Jurkat, Clone E6-1 (cell line): ENCODE measurements at regions not wholly inside any gene's neighbourhood (a gene's known extent, or its start where the extent isn't known, plus 50 kb on each side); places are given as distances from the start of the nearest gene placed in this dataset.
"Not testable (repeated sequence)": the region's sequence is repeated elsewhere in the genome, so short reads cannot be mapped to it uniquely, and the experiment has no call there.

Experiments used
- DNase-seq: peaks from one replicate; pipeline ENCODE4 v3.0.0-alpha.2; 2011; ENCODE audit warnings: low read depth, low spot score
- H3K4me3 ChIP-seq: 2 replicates; pipeline ENCODE4 v1.5.1; 2011; ENCODE audit warnings: mild to moderate bottlenecking, low read length, control low read depth, moderate library complexity

GRCh38 chr5:124948062-124948753, 201.8 kb upstream of the ZNF608 start:
- DNase-seq: no peak

DNA sequence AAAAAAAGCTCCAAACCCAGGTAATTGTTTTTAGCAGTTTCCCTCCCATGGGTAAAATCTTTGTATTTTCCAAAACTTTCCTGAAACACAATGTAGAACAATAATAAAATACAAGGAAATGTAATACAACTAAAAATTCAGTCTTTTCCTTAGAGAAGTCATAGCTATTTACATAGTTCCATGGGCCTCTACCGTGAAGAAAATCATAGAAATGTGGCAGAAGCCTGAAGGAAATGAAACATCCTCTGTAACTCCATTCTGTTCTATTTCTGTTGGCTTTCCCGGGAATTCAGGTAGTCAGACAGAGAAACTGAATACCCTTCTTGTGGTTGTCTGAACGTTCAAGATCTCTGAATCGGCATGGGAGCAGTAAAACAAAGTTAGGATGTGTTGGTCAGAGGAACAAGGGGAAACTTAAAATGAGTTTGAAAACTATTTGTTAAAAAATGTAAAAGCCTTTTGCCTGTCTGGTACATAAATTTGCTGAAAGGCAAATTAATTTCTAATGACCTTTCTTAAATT, 202.4 kb upstream of the ZNF608 start:
- H3K4me3 ChIP-seq: no peak overlapping the region
- DNase-seq: no peak

More at GRCh38 chr5:124948062-124948753, 201.8 kb upstream of the ZNF608 start:
- no peak overlapping the region for H3K4me3 ChIP-seq

GRCh38 chr5:124949862-124950261, 203.4 kb upstream of the ZNF608 start:
- no peak overlapping the region for H3K4me3 ChIP-seq
- no peak for DNase-seq

DNA sequence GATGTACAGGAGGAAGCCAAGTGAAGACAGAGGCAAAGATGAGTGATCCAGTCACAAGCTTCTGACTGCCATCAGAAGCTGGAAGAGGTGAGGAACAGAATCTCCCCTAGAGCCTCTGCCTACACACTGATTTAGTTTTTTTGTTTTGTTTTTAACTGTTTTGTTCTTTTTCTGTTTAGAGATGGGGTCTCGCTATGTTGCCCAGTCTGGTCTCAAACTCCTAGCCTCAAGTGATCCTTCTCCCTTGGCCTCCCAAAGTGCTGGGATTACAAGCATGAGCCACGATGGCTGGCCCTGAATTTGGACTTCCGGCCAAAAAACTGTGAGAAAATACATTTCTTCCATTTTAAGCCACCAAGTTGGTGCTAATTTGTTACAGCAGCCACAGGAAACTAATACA, 204.7 kb upstream of the ZNF608 start:
- no peak overlapping the region for H3K4me3 ChIP-seq
- DNase-seq: no peak

DNA sequence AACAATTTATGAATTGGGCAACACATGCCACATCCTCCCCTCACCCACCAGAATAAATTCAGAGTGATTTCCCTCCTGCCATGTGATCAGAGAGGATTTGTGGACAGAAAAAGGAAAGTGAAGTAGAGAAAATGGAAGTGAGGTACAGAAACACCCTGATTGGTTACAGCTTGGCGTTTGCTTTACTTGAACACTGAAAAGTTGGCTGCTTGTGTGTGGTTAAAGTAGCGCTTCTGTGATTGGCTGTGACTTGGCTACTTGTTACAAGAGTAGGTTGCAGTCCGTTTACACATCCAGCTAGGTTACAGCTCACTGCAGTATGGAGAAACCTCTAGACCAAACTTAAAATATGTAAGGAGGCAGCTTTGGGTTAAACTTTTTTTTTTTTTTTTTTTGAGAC, 205.2 kb upstream of the ZNF608 start:
- H3K4me3 ChIP-seq: no peak overlapping the region
- no peak for DNase-seq

DNA sequence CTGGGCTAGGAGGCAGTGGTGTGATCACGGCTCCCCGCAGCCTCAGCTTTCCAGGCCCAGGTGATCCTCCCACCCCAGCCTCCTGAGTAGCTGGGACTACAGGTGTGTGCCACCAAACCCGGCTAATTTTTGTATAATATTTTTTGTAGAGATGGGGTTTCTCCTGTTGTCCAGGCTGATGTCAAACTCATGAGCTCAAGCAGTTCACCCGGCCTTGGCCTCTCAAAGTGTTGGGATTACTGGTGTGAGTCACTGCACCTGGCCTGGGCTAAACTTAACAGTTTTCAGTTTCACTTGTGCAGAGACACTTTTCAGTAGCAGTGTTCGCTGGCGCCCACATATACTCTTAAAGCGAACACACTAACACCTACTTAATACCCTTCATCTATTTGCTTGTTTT, 205.6 kb upstream of the ZNF608 start:
- DNase-seq: no peak
- no peak overlapping the region for H3K4me3 ChIP-seq

- H3K4me3 ChIP-seq: no peak overlapping the region
- DNase-seq: no peak
These were observed 206.1 kb upstream of the ZNF608 start for GRCh38 chr5:124952566-124952965.

- H3K4me3 ChIP-seq: no peak overlapping the region
- no peak for DNase-seq
These were observed 208.3 kb upstream of the ZNF608 start for GRCh38 chr5:124954784-124955183.

DNA sequence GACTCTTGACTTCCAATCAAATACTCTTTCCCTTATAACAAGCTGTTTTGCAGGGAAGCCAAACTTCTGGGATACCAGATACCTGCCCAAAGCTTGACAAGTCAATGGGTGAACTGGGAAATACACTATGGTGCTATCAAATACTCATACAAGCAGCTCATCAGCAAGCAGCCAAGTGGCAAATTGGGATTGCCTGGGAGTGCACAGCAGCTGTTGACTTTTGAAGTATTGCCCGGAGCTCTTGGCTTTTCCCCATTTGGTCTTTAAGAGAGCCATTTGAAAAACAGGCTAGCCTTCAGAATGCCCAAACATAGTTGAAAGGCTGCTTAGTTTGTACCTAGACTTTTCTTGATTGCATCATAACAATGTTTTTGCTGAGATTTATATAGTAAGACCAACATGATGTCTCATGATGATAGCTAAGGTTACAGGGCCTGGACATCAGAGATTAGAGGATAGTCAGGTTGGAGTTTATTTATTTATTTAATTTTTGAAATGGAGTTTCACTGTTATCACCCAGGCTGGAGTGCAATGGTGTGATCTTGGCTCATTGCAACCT, 210.1 kb upstream of the ZNF608 start:
- H3K4me3 ChIP-seq: no peak overlapping the region
- DNase-seq: no peak

DNA sequence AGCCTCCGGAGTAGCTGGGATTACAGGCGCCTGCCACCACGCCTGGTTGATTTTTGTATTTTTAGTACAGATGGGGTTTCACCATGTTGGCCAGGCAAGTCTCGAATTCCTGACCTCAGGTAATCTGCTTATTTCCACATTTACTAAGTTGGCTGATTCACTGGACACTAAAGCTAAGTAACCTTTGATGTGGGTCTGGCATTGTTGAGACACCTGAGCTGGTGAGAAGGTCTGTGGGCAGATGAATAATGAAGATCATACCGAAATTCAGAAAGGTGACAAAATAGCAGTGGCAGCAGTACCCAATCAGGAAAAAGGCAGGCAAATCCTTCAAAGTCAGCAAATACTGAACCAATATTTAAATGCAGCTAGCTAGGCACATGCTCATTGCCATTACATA, 210.6 kb upstream of the ZNF608 start:
- no peak for DNase-seq
- H3K4me3 ChIP-seq: no peak overlapping the region

DNA sequence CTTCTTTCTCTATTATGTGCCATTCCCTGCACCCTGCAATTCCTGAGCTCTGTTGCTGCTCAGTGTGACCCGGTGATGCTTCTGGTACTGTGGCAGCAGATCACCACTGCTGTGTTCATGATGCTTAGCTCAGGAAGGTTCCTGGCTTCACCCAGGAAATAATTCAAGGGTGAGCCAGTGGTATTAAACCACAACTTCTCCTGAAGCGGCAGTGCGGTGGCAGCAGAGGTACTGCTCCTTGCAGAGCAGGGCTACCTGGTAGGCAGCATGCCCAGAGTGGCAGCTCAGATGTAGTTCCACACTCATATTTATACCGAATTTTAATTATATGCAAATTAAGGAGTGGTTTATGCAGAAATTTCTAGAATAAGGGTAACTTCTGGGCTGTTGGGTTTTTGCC, 213.8 kb upstream of the ZNF608 start:
- no peak overlapping the region for H3K4me3 ChIP-seq
- no peak for DNase-seq

DNA sequence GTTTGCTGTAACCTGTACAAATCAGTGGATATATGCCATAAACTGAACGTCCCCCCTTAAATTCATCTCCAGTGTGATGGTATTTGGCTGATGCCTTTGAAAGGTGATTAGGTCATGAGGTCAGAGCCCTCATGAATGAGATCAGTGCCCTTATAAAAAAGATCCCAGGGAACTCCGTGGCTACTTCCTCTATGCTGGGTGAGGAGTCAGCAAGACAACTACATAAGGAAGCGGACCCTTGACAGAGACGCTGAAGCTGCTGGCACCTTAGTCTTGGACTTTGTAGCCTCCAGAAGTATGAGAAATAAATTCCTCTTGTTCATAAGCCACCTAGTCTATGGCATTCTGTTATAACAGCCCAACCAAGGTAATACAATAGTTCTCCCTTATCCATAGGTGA, 215.1 kb upstream of the ZNF608 start:
- H3K4me3 ChIP-seq: no peak overlapping the region
- no peak for DNase-seq

DNA sequence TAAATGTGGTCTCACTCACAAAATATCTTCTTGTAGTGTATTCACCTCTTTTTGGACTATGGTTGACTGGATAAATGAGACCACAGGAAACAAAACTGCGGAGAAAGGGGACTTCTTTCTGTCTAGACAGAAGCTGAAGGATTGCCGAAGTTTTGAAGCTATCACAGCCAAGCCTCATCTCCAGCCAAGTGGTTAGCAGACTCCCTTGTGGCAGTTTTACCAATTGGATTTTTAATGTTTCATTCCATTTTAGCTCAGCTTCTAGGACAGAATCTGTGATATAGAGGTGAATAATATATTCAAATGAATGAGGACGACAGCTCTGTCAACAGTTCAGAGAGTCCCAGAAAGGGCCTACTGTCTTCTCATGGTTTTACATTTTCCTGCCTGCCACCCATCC, 215.7 kb upstream of the ZNF608 start:
- H3K4me3 ChIP-seq: no peak overlapping the region
- DNase-seq: no peak

- DNase-seq: no peak
- H3K4me3 ChIP-seq: no peak overlapping the region
These were observed 216.3 kb upstream of the ZNF608 start for GRCh38 chr5:124962735-124963134.

GRCh38 chr5:124963236-124963919, 216.9 kb upstream of the ZNF608 start:
- DNase-seq: no peak
- no peak overlapping the region for H3K4me3 ChIP-seq

GRCh38 chr5:124966741-124967140, 220.3 kb upstream of the ZNF608 start:
- not testable (repeated sequence) for H3K4me3 ChIP-seq, DNase-seq

- not testable (repeated sequence) for H3K4me3 ChIP-seq, DNase-seq
These were observed 223.9 kb upstream of the ZNF608 start for GRCh38 chr5:124970381-124970780.

DNA sequence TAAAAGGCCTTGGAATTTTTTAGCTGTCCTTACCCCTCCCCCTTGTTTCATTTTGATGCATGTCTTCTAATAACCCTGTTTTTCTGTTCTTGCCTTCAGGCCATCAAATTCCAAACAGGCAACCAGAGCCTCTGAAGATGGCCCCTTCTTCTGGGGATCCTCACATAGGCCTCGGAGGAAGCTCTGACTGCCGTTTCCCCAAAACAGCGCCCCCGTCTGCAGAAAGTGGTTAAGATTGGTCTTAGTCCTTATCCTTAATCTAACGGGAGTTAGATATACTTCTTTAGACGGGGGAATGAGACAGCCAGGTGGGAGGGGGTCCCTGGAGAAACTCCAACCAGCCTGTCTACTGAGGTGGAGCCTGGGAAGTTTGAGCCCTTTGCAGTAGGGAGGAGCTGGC, 226.3 kb upstream of the ZNF608 start:
- no peak overlapping the region for H3K4me3 ChIP-seq
- DNase-seq: no peak

GRCh38 chr5:124973661-124974060, 227.2 kb upstream of the ZNF608 start:
- no peak for DNase-seq
- no peak overlapping the region for H3K4me3 ChIP-seq

DNA sequence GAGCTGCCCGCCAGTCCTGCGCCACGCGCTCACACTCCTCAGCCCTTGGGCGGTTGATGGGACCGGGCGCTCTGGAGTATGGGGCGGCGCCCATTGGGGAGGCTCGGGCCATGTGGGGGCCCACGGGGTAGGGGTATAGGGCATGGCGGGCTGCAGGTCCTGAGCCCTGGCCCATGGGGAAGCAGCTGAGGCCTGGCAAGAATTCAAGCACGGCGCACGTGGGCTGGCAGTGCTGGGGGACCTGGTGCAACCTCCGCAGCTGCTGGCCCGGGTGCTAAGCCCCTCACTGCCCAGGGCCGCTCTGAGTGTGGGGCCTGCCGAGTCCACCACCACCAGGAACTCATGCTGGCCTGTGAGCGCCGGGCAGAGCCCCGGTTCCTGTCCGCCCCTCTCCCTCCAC, 229.6 kb upstream of the ZNF608 start:
- H3K4me3 ChIP-seq: no peak overlapping the region
- no peak for DNase-seq
